GM12878 (cell line): ENCODE measurements at regions not wholly inside any gene's neighbourhood (a gene's known extent, or its start where the extent isn't known, plus 50 kb on each side); places are given as distances from the start of the nearest gene placed in this dataset.

Source experiments
- BHLHE40 ChIP-seq, 2 experiments: fragments of 450-650 bp in 1 of 2; IDR thresholded peaks; 2 replicates each; pipeline ENCODE4 v1.6.1; 2011 to 2017; ENCODE audit warnings: low read depth in 2 of 2, borderline replicate concordance in 1 of 2, improper control_type of control experiment in 1 of 2, low read length in 1 of 2, mild to moderate bottlenecking in 1 of 2
- CBX5 ChIP-seq: sonication (generic); IDR thresholded peaks from 2 replicates; pipeline ENCODE4 v1.6.1; 2016; ENCODE audit warnings: low read depth, moderate library complexity, mild to moderate bottlenecking, inconsistent platforms
- CREB1 ChIP-seq: IDR thresholded peaks from 2 replicates; pipeline ENCODE4 v1.6.1; 2012; ENCODE audit warnings: low read depth, mild to moderate bottlenecking, inconsistent platforms
- EP300 ChIP-seq, 2 experiments: fragments of 150-350 bp in 1 of 2; IDR thresholded peaks; 2 replicates each; pipeline ENCODE4 v1.6.1; 2011 to 2012; ENCODE audit warnings: low read depth in 2 of 2, low read length in 2 of 2, borderline replicate concordance in 1 of 2, improper control_type of control experiment in 1 of 2, inconsistent platforms in 1 of 2; ENCODE audit not compliant: control insufficient read depth in 1 of 2
- HDGF ChIP-seq: fragments of 450-650 bp; IDR thresholded peaks from 2 replicates; pipeline ENCODE4 v1.6.1; 2016; ENCODE audit warnings: antibody characterized with exemption
- IRF4 ChIP-seq: IDR thresholded peaks from 2 replicates; pipeline ENCODE4 v1.6.1; 2011; ENCODE audit warnings: low read depth, low read length
- JUNB ChIP-seq: IDR thresholded peaks from 2 replicates; pipeline ENCODE4 v1.6.1; 2016; ENCODE audit warnings: antibody characterized with exemption, mild to moderate bottlenecking
- JUND ChIP-seq: IDR thresholded peaks from 2 replicates; pipeline ENCODE4 v1.6.1; 2012; ENCODE audit warnings: low read depth, mild to moderate bottlenecking, low read length, improper control_type of control experiment, moderate library complexity
- LARP7 ChIP-seq: fragments of 450-650 bp; IDR thresholded peaks from 2 replicates; pipeline ENCODE4 v1.6.1; 2017; ENCODE audit warnings: mild to moderate bottlenecking
- MEF2A ChIP-seq: IDR thresholded peaks from 2 replicates; pipeline ENCODE4 v1.6.1; 2011; ENCODE audit warnings: low read depth, mild to moderate bottlenecking, low read length, moderate library complexity; ENCODE audit not compliant: insufficient read depth
- MTA2 ChIP-seq: fragments of 450-650 bp; IDR thresholded peaks from 2 replicates; pipeline ENCODE4 v1.6.1; 2016; ENCODE audit warnings: low read depth, mild to moderate bottlenecking, moderate library complexity
- MYB ChIP-seq: fragments of 150-350 bp; IDR thresholded peaks from 2 replicates; pipeline ENCODE4 v1.6.1; 2014; ENCODE audit warnings: mild to moderate bottlenecking, low read depth, low read length, borderline replicate concordance
- MYC ChIP-seq: IDR thresholded peaks from 2 replicates; pipeline ENCODE4 v1.6.1; 2011; ENCODE audit warnings: mild to moderate bottlenecking, low read length, moderate library complexity, inconsistent platforms; ENCODE audit not compliant: insufficient read depth, insufficient replicate concordance, insufficient read length, severe bottlenecking
- NFXL1 ChIP-seq: fragments of 450-650 bp; IDR thresholded peaks from 2 replicates; pipeline ENCODE4 v1.6.1; 2017; ENCODE audit warnings: antibody characterized with exemption, mild to moderate bottlenecking, borderline replicate concordance
- NFYA ChIP-seq: IDR thresholded peaks from 2 replicates; pipeline ENCODE4 v1.6.1; 2011; ENCODE audit warnings: low read depth, mild to moderate bottlenecking, low read length, improper control_type of control experiment, borderline replicate concordance
- RAD51 ChIP-seq: fragments of 450-650 bp; IDR thresholded peaks from 2 replicates; pipeline ENCODE4 v1.6.1; 2016; ENCODE audit warnings: moderate library complexity, mild to moderate bottlenecking, inconsistent platforms
- RFX5 ChIP-seq: IDR thresholded peaks from 2 replicates; pipeline ENCODE4 v1.6.1; 2011; ENCODE audit warnings: low read depth, low read length, improper control_type of control experiment
- SMC3 ChIP-seq: IDR thresholded peaks from 2 replicates; pipeline ENCODE4 v1.6.1; 2011; ENCODE audit warnings: low read length, improper control_type of control experiment, borderline replicate concordance
- SREBF2 ChIP-seq: IDR thresholded peaks from 2 replicates; pipeline ENCODE4 v1.6.1; 2012; ENCODE audit warnings: mild to moderate bottlenecking, low read length
- USF1 ChIP-seq: IDR thresholded peaks from 2 replicates; pipeline ENCODE4 v1.6.1; 2011; ENCODE audit warnings: borderline replicate concordance, low read depth, mild to moderate bottlenecking, moderate library complexity, mixed read lengths, low read length; ENCODE audit not compliant: insufficient read depth; ENCODE audit errors: extremely low read length
- ZBED1 ChIP-seq: IDR thresholded peaks from 2 replicates; pipeline ENCODE4 v1.6.1; 2016; ENCODE audit warnings: borderline replicate concordance
- ZBTB40 ChIP-seq: fragments of 450-650 bp; IDR thresholded peaks from 2 replicates; pipeline ENCODE4 v1.6.1; 2016; ENCODE audit warnings: mild to moderate bottlenecking, moderate library complexity, borderline replicate concordance
- ZNF622 ChIP-seq: fragments of 450-650 bp; IDR thresholded peaks from 2 replicates; pipeline ENCODE4 v1.6.1; 2017; ENCODE audit warnings: mild to moderate bottlenecking, inconsistent platforms
- TF ChIP-seq, protein P1 (sequence below): fragments of 450-650 bp; IDR thresholded peaks from 2 replicates; pipeline ENCODE4 v1.6.1; 2017; ENCODE audit warnings: borderline replicate concordance
- TF ChIP-seq, protein P2 (sequence below): IDR thresholded peaks from 2 replicates; pipeline ENCODE4 v1.6.1; 2011; ENCODE audit warnings: mild to moderate bottlenecking, low read depth, low read length, moderate library complexity; ENCODE audit not compliant: insufficient replicate concordance

- TF ChIP-seq BHLHE40 (IDR thresholded peaks at IDR 0.05; ENCODE audit: borderline replicate concordance in 1 of 2, low read depth in 2 of 2, low read length in 1 of 2) (peak; percentile 81 to 84), CREB1 (peak; percentile 87), ZBTB40 (no peak; the same call in 1 of the 2 replicates), ZNF622 (no peak), SREBF2 (no peak), MTA2 (peak; percentile 99), SMC3 (peak; percentile 3; the same call in 1 of the 2 replicates), JUND (peak; percentile 83), RFX5 (no peak), NFYA (no peak), HDGF (no peak), MYB (no peak), JUNB (peak; percentile 98), CBX5 (peak; percentile 98), USF1 (no peak), MEF2A (peak; percentile 86), EP300 (IDR thresholded peaks at IDR 0.05; ENCODE audit: borderline replicate concordance in 1 of 2, control insufficient read depth in 1 of 2, low read depth in 2 of 2, low read length in 2 of 2) (peak; percentile 91 to 96), IRF4 (peak; percentile 98), NFXL1 (no peak), ZBED1 (peak; percentile 98), RAD51 (peak; percentile 40; the same call in 1 of the 2 replicates), LARP7 (no peak), MYC (no peak)
- TF ChIP-seq, protein P1, sequence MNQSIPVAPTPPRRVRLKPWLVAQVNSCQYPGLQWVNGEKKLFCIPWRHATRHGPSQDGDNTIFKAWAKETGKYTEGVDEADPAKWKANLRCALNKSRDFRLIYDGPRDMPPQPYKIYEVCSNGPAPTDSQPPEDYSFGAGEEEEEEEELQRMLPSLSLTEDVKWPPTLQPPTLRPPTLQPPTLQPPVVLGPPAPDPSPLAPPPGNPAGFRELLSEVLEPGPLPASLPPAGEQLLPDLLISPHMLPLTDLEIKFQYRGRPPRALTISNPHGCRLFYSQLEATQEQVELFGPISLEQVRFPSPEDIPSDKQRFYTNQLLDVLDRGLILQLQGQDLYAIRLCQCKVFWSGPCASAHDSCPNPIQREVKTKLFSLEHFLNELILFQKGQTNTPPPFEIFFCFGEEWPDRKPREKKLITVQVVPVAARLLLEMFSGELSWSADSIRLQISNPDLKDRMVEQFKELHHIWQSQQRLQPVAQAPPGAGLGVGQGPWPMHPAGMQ: peak; percentile 46; the same call in 1 of the 2 replicates
- TF ChIP-seq, protein P2, sequence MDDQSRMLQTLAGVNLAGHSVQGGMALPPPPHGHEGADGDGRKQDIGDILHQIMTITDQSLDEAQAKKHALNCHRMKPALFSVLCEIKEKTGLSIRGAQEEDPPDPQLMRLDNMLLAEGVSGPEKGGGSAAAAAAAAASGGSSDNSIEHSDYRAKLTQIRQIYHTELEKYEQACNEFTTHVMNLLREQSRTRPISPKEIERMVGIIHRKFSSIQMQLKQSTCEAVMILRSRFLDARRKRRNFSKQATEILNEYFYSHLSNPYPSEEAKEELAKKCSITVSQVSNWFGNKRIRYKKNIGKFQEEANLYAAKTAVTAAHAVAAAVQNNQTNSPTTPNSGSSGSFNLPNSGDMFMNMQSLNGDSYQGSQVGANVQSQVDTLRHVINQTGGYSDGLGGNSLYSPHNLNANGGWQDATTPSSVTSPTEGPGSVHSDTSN: peak; percentile 59
These were observed 501.5 kb downstream of the DMAC1 start (continued) for GRCh38 chr9:7298123-7298522.
